ENCODE measurements at regions not wholly inside any gene's neighbourhood (a gene's known extent, or its start where the extent isn't known, plus 50 kb on each side); places are given as distances from the start of the nearest gene placed in this dataset.

DNA sequence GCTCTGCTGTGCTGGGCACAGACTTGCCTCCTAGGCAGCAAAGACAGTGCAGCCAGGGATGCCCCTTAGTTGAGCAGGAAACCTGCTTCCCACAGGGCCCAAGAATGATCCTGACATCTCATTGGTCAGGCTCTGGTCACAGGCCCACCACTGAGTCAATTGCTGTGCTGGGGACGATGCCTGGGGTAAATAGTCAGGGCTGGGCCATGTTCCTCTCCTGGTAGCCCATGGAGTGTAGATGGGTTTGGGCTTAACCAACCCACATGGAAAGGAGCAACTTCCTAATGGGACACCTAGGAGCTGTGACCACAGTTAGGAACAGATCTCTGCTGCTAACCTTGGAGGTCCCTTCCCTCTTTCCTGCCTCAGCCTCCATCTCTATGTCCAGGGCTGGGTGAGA, 212.5 kb upstream of the ZNF536 start:
- Histone ChIP-seq H3K9ac (no peak overlapping the region), H3K27me3 (ENCODE audit: control insufficient read depth, insufficient read depth, low read length) (no peaks in the 10 kb centered on the region), H3K27ac (no peak overlapping the region), H3K4me2 (ENCODE audit: low read length) (no peak overlapping the region), H3K4me1 (no peaks in the 10 kb centered on the region), H2AFZ (no peak overlapping the region), H3K36me3 (ENCODE audit: control insufficient read depth, insufficient read depth, low read length) (no peaks in the 10 kb centered on the region), H3K4me3 (ENCODE audit: low read depth, low read length) (no peak overlapping the region), H3K9me3 (ENCODE audit: control insufficient read depth, low read length) (no peaks in the 10 kb centered on the region), H3K79me2 (no peaks in the 10 kb centered on the region)
- TF ChIP-seq, protein P1, sequence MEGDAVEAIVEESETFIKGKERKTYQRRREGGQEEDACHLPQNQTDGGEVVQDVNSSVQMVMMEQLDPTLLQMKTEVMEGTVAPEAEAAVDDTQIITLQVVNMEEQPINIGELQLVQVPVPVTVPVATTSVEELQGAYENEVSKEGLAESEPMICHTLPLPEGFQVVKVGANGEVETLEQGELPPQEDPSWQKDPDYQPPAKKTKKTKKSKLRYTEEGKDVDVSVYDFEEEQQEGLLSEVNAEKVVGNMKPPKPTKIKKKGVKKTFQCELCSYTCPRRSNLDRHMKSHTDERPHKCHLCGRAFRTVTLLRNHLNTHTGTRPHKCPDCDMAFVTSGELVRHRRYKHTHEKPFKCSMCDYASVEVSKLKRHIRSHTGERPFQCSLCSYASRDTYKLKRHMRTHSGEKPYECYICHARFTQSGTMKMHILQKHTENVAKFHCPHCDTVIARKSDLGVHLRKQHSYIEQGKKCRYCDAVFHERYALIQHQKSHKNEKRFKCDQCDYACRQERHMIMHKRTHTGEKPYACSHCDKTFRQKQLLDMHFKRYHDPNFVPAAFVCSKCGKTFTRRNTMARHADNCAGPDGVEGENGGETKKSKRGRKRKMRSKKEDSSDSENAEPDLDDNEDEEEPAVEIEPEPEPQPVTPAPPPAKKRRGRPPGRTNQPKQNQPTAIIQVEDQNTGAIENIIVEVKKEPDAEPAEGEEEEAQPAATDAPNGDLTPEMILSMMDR (IDR thresholded peaks at IDR 0.05), result no peak

DNA sequence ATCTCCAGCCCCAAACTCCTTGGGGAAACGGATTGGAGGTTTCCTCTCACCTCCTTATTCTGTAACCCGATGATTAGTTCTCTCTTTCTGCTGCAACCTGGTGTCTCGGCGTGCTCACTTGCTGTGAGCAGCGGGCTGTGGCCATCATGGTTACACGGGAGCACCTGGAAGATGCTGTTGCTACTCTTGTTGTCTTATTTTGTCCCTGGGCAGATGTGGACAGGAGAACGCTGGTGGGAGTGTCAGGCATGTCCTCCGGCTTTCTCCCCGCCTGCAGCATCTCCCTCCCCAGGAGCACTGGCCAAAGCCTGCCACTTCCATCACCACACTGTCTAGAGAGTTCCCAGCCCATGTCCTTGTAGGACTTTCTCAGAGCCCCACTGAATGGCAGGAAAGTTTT, 211.8 kb upstream of the ZNF536 start:
- Histone ChIP-seq H3K36me3 (ENCODE audit: control insufficient read depth, insufficient read depth, low read length) (no peaks in the 10 kb centered on the region), H3K9me3 (ENCODE audit: control insufficient read depth, low read length) (no peaks in the 10 kb centered on the region), H3K79me2 (no peaks in the 10 kb centered on the region), H3K4me3 (ENCODE audit: low read depth, low read length) (no peak overlapping the region), H3K4me2 (ENCODE audit: low read length) (no peak overlapping the region), H3K27me3 (ENCODE audit: control insufficient read depth, insufficient read depth, low read length) (no peaks in the 10 kb centered on the region), H2AFZ (no peak overlapping the region), H3K9ac (no peak overlapping the region), H3K4me1 (no peaks in the 10 kb centered on the region), H3K27ac (no peak overlapping the region)
- TF ChIP-seq, protein P1 (IDR thresholded peaks at IDR 0.05), result no peak

DNA sequence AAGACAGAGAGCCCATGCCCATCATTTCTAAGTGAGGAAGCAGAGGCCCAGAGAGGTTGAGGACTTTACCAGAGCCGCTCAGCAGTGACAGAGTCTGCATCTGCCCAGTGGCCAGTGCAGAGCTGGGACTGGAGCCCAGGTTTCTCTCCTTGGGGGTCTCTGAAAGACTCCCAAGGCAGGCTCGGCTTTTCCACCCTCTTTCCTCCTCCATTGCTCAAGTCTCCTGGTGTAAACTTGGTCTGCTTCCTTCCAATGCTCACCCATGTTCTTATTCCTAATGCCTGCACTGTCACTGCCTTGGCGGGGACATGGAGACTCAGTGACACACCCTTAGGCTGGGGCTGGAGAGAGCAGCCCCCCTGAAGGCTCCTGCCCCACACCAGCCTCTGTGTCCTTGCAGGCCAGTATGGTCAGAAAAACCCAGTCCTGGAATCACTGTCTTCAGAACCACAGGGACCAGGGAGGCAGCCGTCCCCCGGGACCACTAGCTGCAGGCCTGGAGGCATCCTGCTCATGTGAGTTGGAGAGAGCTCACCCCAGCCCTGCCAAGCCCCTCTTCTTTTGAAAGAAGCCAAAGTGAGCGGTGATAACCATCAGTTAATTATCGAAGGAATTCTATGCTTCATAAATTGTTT, 211.0 kb upstream of the ZNF536 start:
- TF ChIP-seq, protein P1 (IDR thresholded peaks at IDR 0.05), result no peak
- no peaks in the 10 kb centered on the region for H3K27me3 ChIP-seq (ENCODE audit: control insufficient read depth, insufficient read depth, low read length)
- no peak overlapping the region for H3K4me3 ChIP-seq (ENCODE audit: low read depth, low read length)
- no peaks in the 10 kb centered on the region for H3K36me3 ChIP-seq (ENCODE audit: control insufficient read depth, insufficient read depth, low read length)
- H3K9me3 ChIP-seq (ENCODE audit: control insufficient read depth, low read length), result no peaks in the 10 kb centered on the region
- H3K27ac ChIP-seq, result no peak overlapping the region
- no peak overlapping the region for H2AFZ ChIP-seq
- H3K4me2 ChIP-seq (ENCODE audit: low read length), result no peak overlapping the region
- no peaks in the 10 kb centered on the region for H3K4me1 ChIP-seq
- no peaks in the 10 kb centered on the region for H3K79me2 ChIP-seq
- H3K9ac ChIP-seq, result no peak overlapping the region

DNA sequence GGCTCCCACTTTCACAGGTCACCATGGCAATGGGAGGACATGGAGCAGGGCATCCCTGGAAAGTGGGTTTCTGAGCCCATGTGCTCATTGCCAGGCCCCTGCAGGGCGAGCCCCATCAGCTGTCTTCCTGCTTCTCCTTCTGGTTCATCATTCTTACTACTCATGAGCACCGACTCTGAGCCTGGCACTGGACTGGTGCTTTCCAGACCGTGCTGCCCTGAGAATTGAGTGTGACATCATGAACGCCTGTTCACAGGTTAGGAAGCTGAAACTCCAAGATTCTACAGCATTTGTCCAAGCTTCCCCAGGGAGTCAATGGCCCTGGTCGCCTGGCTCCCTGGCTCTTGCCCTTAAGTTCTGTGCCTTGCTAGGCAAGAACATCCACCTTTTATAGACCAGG, 210.4 kb upstream of the ZNF536 start:
- Histone ChIP-seq H3K27ac (no peak overlapping the region), H2AFZ (no peak overlapping the region), H3K9me3 (ENCODE audit: control insufficient read depth, low read length) (no peaks in the 10 kb centered on the region), H3K9ac (no peak overlapping the region), H3K4me2 (ENCODE audit: low read length) (no peak overlapping the region), H3K4me3 (ENCODE audit: low read depth, low read length) (no peak overlapping the region), H3K79me2 (no peaks in the 10 kb centered on the region), H3K27me3 (ENCODE audit: control insufficient read depth, insufficient read depth, low read length) (no peaks in the 10 kb centered on the region), H3K4me1 (no peaks in the 10 kb centered on the region), H3K36me3 (ENCODE audit: control insufficient read depth, insufficient read depth, low read length) (no peaks in the 10 kb centered on the region)
- TF ChIP-seq, protein P1 (IDR thresholded peaks at IDR 0.05), result no peak

DNA sequence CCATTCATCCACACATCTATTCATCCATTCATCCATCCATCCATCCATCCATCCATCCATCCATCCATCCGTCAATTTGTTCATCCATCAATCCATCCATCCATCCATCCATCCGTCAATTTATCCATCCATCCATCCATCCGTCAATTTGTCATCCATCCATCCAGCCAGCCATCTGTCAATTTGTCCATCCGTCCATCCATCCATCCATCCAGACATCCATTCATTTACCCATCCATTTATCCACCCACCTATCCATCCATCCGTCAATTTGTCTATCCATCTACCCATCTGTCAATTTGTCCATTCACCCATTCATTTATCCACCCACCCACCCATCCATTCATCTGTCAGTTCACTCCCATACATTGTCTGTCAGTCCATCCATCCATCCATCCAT, 209.5 kb upstream of the ZNF536 start:
- Histone ChIP-seq H3K36me3 (ENCODE audit: control insufficient read depth, insufficient read depth, low read length) (no peaks in the 10 kb centered on the region), H2AFZ (no peak overlapping the region), H3K4me3 (ENCODE audit: low read depth, low read length) (no peak overlapping the region), H3K79me2 (no peaks in the 10 kb centered on the region), H3K4me1 (no peaks in the 10 kb centered on the region), H3K27me3 (ENCODE audit: control insufficient read depth, insufficient read depth, low read length) (no peaks in the 10 kb centered on the region), H3K4me2 (ENCODE audit: low read length) (no peak overlapping the region), H3K9me3 (ENCODE audit: control insufficient read depth, low read length) (no peaks in the 10 kb centered on the region), H3K27ac (no peak overlapping the region), H3K9ac (no peak overlapping the region)
- TF ChIP-seq, protein P1 (IDR thresholded peaks at IDR 0.05), result no peak

Data from parathyroid adenoma (tissue), 2 donors.